GM21526 (cell line): ENCODE measurements at regions not wholly inside any gene's neighbourhood (a gene's known extent, or its start where the extent isn't known, plus 50 kb on each side); places are given as distances from the start of the nearest gene placed in this dataset.

Experiments
- ATAC-seq: cut with Tn5 transposase; IDR thresholded peaks from one replicate; pipeline ENCODE4 v1.9.1; 2021; ENCODE audit warnings: moderate library complexity; ENCODE audit not compliant: unreplicated experiment, low FRiP score

DNA sequence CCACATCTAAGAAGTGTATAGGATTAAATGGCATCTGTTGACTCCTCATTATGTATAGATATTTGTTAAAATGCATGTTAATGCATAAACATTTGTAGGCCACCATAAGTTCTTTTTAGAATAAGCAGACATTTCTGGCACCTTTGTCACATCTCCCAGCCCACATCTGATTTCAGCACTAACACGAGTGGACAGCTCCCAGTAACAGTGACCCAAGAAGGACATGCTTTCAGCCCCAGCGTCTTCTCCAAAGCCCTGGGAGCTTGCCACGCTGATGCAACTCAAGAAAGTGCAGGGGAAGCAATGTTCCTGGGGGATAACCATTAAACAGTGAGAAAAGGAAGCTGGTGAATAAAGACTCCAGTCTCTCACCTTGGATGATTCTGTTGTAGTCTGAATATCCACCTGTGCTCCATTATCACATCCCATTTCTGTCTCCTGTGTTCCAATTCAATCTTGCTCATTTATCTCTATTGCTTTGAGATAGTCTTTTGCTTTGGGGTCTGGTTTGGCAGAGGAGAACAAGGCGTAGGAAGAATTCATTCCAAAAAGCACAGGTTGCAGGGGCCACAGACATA, 182.6 kb upstream of the THSD7B start:
- no peak for ATAC-seq

- ATAC-seq = no peak
Observed at GRCh38 chr2:136572335-136572734, 193.0 kb upstream of the THSD7B start.

GRCh38 chr2:136557203-136557602, 208.1 kb upstream of the THSD7B start:
- no peak for ATAC-seq

DNA sequence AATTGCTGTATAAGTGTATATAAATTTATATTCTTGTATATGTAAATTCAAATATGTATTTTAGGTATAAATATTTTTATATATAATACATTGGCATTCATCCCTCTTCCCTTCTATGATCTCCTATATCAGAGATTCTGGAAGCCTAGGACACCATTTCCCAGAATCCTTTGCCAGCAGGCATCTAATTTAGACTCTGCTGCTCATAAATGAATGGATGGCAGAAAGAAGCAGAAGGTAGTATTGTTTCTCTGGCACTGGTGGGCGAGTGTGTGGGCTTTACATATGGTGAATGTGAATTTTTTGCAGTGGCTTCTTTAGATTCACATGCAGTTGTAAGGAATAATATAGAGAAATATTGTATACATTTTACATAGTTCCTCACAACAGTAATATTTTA, 215.2 kb upstream of the THSD7B start:
- ATAC-seq = no peak

DNA sequence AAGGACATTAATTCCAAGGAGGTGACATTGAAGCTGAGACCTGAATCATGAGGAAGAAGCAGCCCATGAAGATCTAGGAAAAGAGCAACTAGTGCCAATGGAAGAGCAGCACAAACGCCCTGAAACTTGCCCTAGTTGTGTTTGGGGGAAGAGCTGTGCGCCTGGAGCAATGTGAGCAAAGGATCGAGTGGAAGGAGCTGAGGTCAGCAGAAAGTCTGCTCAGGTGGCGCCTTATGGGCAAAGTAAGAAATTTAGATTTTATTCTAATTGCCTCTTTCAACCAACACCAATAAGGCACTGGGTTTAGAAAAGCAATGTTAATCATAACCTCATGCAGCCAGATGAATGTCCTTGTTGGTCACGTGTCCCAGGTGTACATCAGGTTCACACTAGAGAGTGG, 226.0 kb upstream of the THSD7B start:
- no peak for ATAC-seq

GRCh38 chr2:136538489-136538888, 226.9 kb upstream of the THSD7B start:
- ATAC-seq = no peak

DNA sequence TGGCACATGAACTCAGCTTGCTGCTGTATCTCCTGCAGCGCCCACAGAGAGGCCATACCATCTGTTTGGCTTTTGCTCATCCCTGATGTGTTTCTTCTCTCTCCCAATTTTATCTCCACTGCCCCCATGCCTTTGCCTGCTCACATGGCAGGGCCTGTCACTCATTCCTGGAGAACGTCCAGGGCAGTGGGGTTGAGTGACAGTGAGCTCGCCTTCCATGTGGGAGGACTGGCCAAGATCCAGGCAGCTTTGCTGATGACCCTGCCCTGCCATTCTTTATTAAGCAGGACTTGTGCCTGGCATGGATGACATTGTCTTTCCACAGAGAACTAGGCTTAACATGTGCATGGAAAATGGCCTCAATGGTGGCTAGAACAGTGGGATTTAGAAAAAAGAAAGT, 230.5 kb upstream of the THSD7B start:
- no peak for ATAC-seq

DNA sequence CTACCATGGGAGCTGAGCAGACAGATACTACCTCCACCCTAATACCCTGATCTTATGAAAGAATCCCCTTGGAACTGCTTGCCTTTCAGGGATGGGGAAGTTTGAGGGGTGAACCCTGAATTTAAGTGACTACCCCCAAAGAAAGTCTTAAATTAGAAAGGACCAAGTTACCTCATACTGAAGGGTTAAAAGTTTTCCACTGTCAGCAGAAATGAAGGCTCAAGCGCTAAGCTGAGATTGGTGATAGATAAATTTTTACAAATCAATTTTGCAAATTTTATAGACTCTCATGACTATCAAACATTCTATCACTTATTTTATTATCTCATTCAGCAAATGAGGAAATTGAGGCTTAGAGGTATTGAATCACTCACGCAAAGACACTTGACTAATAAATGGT, 233.2 kb upstream of the THSD7B start:
- no peak for ATAC-seq

GRCh38 chr2:136531731-136532130, 233.6 kb upstream of the THSD7B start:
- no peak for ATAC-seq

GRCh38 chr2:136530146-136530545, 235.2 kb upstream of the THSD7B start:
- no peak for ATAC-seq

GRCh38 chr2:136527560-136527959, 237.8 kb upstream of the THSD7B start:
- no peak for ATAC-seq

GRCh38 chr2:136522724-136523123, 242.6 kb upstream of the THSD7B start:
- ATAC-seq = no peak

DNA sequence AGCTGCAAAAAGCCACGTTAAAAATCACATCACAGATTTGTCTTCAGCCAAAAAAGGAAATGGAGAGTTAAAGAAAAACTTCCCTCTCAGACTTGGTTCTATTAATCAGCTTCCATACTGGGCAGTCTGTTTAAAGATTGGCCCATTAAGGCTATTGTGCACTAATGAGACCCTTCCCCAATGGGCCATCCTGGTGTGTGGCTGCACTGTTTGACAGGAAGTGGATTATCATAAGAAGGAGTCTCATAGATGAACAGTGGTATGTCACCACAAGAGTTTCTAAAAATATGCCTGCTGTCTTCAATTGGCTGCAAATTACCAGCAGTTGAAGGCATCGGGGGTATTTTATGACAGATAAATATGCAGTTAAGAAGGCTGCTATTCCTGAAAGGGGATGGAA, 247.6 kb upstream of the THSD7B start:
- no peak for ATAC-seq

DNA sequence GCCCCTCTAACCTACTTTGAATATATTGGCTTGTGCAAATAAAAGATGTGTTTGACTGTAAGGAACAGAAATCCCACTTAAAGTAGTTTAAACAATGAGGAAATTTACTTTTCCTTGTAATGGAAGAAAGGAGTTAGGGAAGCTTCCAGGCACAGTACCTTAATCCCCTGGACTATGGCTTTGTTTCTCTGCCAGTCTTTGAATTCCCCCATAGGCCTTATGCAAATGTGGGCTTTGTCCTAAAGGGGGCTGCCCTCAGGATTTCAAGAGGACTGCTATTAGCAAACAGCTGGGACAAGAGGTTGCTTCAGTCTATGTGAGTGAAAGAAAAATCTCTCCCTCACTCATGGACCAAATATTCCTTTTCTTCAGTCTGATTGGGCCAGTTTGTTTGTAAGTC, 255.1 kb upstream of the THSD7B start:
- no peak for ATAC-seq

GRCh38 chr2:136505462-136505861, 259.9 kb upstream of the THSD7B start:
- ATAC-seq = no peak

- no peak for ATAC-seq
Observed at GRCh38 chr2:136502660-136503059, 262.7 kb upstream of the THSD7B start.

GRCh38 chr2:136497709-136498108, 267.6 kb upstream of the THSD7B start:
- ATAC-seq = no peak

DNA sequence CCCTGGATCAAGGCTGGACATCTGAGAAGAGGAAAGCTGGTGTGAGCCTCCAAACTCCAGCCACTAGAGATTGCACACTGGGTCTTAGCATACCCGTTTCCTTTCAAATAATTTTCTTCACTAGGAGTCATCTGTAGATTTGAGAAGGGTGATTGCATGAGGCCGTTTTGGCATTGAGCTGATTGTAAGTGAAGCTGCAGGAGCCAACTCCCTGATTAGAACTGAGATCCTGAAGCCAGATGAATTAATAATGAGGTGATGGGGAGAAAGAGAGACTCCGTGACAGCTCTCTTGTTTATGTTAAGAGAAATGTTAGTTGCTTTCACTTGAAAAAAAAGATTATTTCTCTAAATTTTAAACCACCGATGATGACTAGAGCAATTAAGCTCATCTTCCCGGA, 268.4 kb upstream of the THSD7B start:
- no peak for ATAC-seq

DNA sequence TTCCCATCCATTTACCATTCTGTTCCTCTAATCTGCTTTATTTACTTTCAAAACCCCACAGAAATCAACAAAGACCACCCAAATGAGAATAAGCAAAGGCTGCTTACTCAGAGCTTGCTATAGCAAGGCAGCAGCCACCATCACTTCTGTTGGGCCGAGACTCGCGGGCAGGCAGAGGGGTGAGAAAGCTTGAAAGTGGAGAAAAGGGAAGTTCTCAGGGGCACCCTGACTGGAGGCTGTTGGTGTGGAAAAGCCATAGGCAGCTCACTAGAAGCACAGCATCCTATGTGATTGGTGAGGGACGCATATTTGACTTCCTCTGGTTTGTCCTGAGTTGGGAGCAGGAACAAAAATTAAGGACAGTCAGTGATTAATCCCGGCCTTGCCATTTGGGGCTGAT, 269.7 kb upstream of the THSD7B start:
- ATAC-seq = peak; percentile 75

- ATAC-seq = no peak
Observed at GRCh38 chr2:136492901-136493300, 272.4 kb upstream of the THSD7B start.

DNA sequence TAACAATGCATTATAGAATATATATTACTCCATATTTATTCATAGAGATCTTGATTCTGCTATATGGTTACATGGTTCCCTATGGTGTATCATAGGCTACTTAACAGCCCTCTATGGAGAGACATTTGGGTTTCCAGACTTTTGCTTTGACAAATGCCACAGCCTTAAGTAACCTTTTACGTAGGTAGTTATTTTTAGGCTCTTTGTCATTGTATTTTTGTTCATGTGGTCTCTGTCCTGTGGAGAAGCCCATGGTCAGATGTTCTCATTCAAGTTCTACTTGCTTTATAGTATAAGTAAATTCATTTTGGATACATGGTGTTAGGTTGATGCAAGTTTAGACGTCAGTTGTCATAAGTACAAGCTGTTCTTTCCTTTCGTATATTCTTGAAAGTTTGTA, 275.2 kb upstream of the THSD7B start:
- no peak for ATAC-seq

- ATAC-seq = no peak
Observed at GRCh38 chr2:136487421-136487820, 277.9 kb upstream of the THSD7B start.

GRCh38 chr2:136486115-136486514, 279.2 kb upstream of the THSD7B start:
- no peak for ATAC-seq
